Bronchial epithelial cell (primary cell): ENCODE measurements at regions not wholly inside any gene's neighbourhood (a gene's known extent, or its start where the extent isn't known, plus 50 kb on each side); places are given as distances from the start of the nearest gene placed in this dataset.

Experiments used
- DNase-seq: peaks from one replicate; pipeline ENCODE4 v3.0.0-alpha.2; 2010; ENCODE audit warnings: low read depth
- FAIRE-seq: peaks from 2 replicates; lab custom pipeline; 2011; peaks lifted over from hg19 to GRCh38; lab: Jason Lieb, UNC
- H3K27me3 ChIP-seq: 2 replicates; pipeline ENCODE4 v1.5.1; 2011; ENCODE audit warnings: low read length; ENCODE audit not compliant: control insufficient read depth, insufficient read depth
- H3K36me3 ChIP-seq: 2 replicates; pipeline ENCODE4 v1.5.1; 2011; ENCODE audit warnings: low read length; ENCODE audit not compliant: control insufficient read depth, insufficient read depth
- H3K4me3 ChIP-seq: 2 replicates; pipeline ENCODE4 v1.5.1; 2011; ENCODE audit warnings: mild to moderate bottlenecking, low read depth, low read length, control low read depth
- CTCF ChIP-seq: IDR thresholded peaks from 2 replicates; pipeline ENCODE4 v1.5.1; 2011; ENCODE audit warnings: mild to moderate bottlenecking, moderate library complexity, low read length, control low read depth, inconsistent platforms; ENCODE audit not compliant: insufficient read depth, severe bottlenecking

- Histone ChIP-seq H3K27me3 (no peaks in the 10 kb centered on the region), H3K4me3 (no peak overlapping the region), H3K36me3 (no peaks in the 10 kb centered on the region)
- FAIRE-seq = no peak
- no peak for DNase-seq
- no peak for TF ChIP-seq CTCF
Observed at GRCh38 chr16:8346294-8346693, 244.0 kb downstream of the TMEM114 start.

- DNase-seq (no peak), FAIRE-seq (no peak)
- no peak for TF ChIP-seq CTCF
- H3K36me3 ChIP-seq = no peaks in the 10 kb centered on the region
- H3K4me3 ChIP-seq = no peak overlapping the region
- H3K27me3 ChIP-seq = no peaks in the 10 kb centered on the region
Observed at GRCh38 chr16:8342276-8342675, 248.0 kb downstream of the TMEM114 start.

GRCh38 chr16:8330761-8331160 lies 259.6 kb downstream of the TMEM114 start:
- no peaks in the 10 kb centered on the region for H3K36me3 ChIP-seq
- H3K27me3 ChIP-seq = no peaks in the 10 kb centered on the region
- no peak for DNase-seq
- no peak overlapping the region for H3K4me3 ChIP-seq
- TF ChIP-seq CTCF = no peak
- no peak for FAIRE-seq

- H3K4me3 ChIP-seq = no peak overlapping the region
- no peak for DNase-seq
- H3K27me3 ChIP-seq = no peaks in the 10 kb centered on the region
- no peak for TF ChIP-seq CTCF
- no peaks in the 10 kb centered on the region for H3K36me3 ChIP-seq
- FAIRE-seq = no peak
Observed at GRCh38 chr16:8326232-8326631, 264.1 kb downstream of the TMEM114 start.

GRCh38 chr16:8323153-8323552 lies 267.2 kb downstream of the TMEM114 start:
- TF ChIP-seq CTCF = no peak
- H3K36me3 ChIP-seq = no peaks in the 10 kb centered on the region
- no peak for FAIRE-seq
- no peak overlapping the region for H3K4me3 ChIP-seq
- DNase-seq = no peak
- no peaks in the 10 kb centered on the region for H3K27me3 ChIP-seq

- no peak for FAIRE-seq
Observed at GRCh38 chr16:8320131-8320530, 270.2 kb downstream of the TMEM114 start.

More at GRCh38 chr16:8320131-8320530, 270.2 kb downstream of the TMEM114 start:
- Histone ChIP-seq H3K27me3 (no peaks in the 10 kb centered on the region), H3K36me3 (no peaks in the 10 kb centered on the region), H3K4me3 (no peak overlapping the region)
- DNase-seq = no peak
- no peak for TF ChIP-seq CTCF
